HG03135 (cell line): ENCODE measurements at regions not wholly inside any gene's neighbourhood (a gene's known extent, or its start where the extent isn't known, plus 50 kb on each side); places are given as distances from the start of the nearest gene placed in this dataset.
"Not testable (repeated sequence)": the region's sequence is repeated elsewhere in the genome, so short reads cannot be mapped to it uniquely, and the experiment has no call there.

Source experiments
- ATAC-seq: cut with Tn5 transposase; IDR thresholded peaks from one replicate; pipeline ENCODE4 v1.9.1; 2021; ENCODE audit warnings: mild to moderate bottlenecking, moderate library complexity; ENCODE audit not compliant: unreplicated experiment

GRCh38 chr6:103455275-103455674 lies 1404.4 kb downstream of the HACE1 start:
- ATAC-seq = no peak

GRCh38 chr6:103409475-103409874 lies 1450.2 kb downstream of the HACE1 start:
- ATAC-seq = no peak

- ATAC-seq = no peak
Observed at GRCh38 chr6:103405321-103405720, 1454.4 kb downstream of the HACE1 start.

- ATAC-seq = no peak
Observed at GRCh38 chr6:103404799-103405198, 1454.9 kb downstream of the HACE1 start.

- ATAC-seq = no peak
Observed at GRCh38 chr6:103396768-103397167, 1463.0 kb downstream of the HACE1 start.

GRCh38 chr6:103379272-103379671 lies 1480.4 kb downstream of the HACE1 start:
- ATAC-seq = no peak

GRCh38 chr6:103367212-103367611 lies 1492.5 kb downstream of the HACE1 start:
- ATAC-seq = no peak

GRCh38 chr6:103356531-103356930 lies 1503.2 kb downstream of the HACE1 start:
- no peak for ATAC-seq

GRCh38 chr6:103344554-103345163 lies 1515.1 kb downstream of the HACE1 start:
- no peak for ATAC-seq

- no peak for ATAC-seq
Observed at GRCh38 chr6:103335412-103335811, 1524.3 kb downstream of the HACE1 start.

GRCh38 chr6:103326760-103327757 lies 1532.7 kb downstream of the HACE1 start:
- ATAC-seq = no peak

- ATAC-seq = no peak
Observed at GRCh38 chr6:103313432-103313831, 1546.3 kb downstream of the HACE1 start.

- not testable (repeated sequence) for ATAC-seq
Observed at GRCh38 chr6:103294376-103294775, 1565.3 kb downstream of the HACE1 start.

GRCh38 chr6:103284835-103285234 lies 1574.9 kb downstream of the HACE1 start:
- no peak for ATAC-seq

GRCh38 chr6:103280417-103280816 lies 1579.3 kb downstream of the HACE1 start:
- ATAC-seq = no peak

GRCh38 chr6:103277936-103278335 lies 1581.8 kb downstream of the HACE1 start:
- no peak for ATAC-seq

- no peak for ATAC-seq
Observed at GRCh38 chr6:103273048-103273447, 1586.7 kb downstream of the HACE1 start.

GRCh38 chr6:103269581-103269980 lies 1590.1 kb downstream of the HACE1 start:
- no peak for ATAC-seq

GRCh38 chr6:103268335-103268734 lies 1591.4 kb downstream of the HACE1 start:
- no peak for ATAC-seq

- ATAC-seq = no peak
Observed at GRCh38 chr6:103264020-103264419, 1595.7 kb downstream of the HACE1 start.

- no peak for ATAC-seq
Observed at GRCh38 chr6:103255132-103255531, 1604.6 kb downstream of the HACE1 start.

GRCh38 chr6:103236923-103237322 lies 1622.8 kb downstream of the HACE1 start:
- no peak for ATAC-seq
